Neural progenitor cell (in vitro differentiated cells): ENCODE measurements at regions not wholly inside any gene's neighbourhood (a gene's known extent, or its start where the extent isn't known, plus 50 kb on each side); places are given as distances from the start of the nearest gene placed in this dataset.

Experiments
- DNase-seq: peaks from one replicate; pipeline ENCODE4 v3.0.0-alpha.2; 2016; ENCODE audit warnings: low spot score
- H2AFZ ChIP-seq: fragments of 200-600 bp; sonication (generic); replicated peaks from 2 replicates; pipeline ENCODE4 v1.6.1; 2016; ENCODE audit warnings: antibody characterized with exemption
- H3F3A ChIP-seq: fragments of 200-600 bp; sonication (generic); 2 replicates; pipeline ENCODE4 v1.6.1; 2016; ENCODE audit warnings: antibody characterized with exemption, low read depth
- H3K27ac ChIP-seq: fragments of 200-600 bp; sonication (generic); 2 replicates; pipeline ENCODE4 v1.5.1; 2016; ENCODE audit warnings: mild to moderate bottlenecking
- H3K27me3 ChIP-seq: fragments of 200-600 bp; sonication (generic); 2 replicates; pipeline ENCODE4 v1.6.1; 2016; ENCODE audit warnings: mild to moderate bottlenecking, moderate library complexity
- H3K36me3 ChIP-seq: fragments of 200-600 bp; sonication (generic); 2 replicates; pipeline ENCODE4 v1.5.1; 2016
- H3K4me1 ChIP-seq: fragments of 200-600 bp; sonication (generic); 2 replicates; pipeline ENCODE4 v1.6.1; 2016; ENCODE audit warnings: mixed run types
- H3K4me2 ChIP-seq: fragments of 200-600 bp; sonication (generic); 2 replicates; pipeline ENCODE4 v1.6.1; 2016
- H3K4me3 ChIP-seq: fragments of 200-600 bp; sonication (generic); 2 replicates; pipeline ENCODE4 v1.5.1; 2016
- H3K79me2 ChIP-seq: fragments of 200-600 bp; sonication (generic); 2 replicates; pipeline ENCODE4 v1.6.1; 2016; ENCODE audit warnings: low read depth
- H3K9ac ChIP-seq: fragments of 200-600 bp; sonication (generic); 2 replicates; pipeline ENCODE4 v1.6.1; 2016
- H3K9me3 ChIP-seq: fragments of 200-600 bp; sonication (generic); 2 replicates; pipeline ENCODE4 v1.5.1; 2016; ENCODE audit warnings: low read depth
- H4K20me1 ChIP-seq: fragments of 200-600 bp; sonication (generic); 2 replicates; pipeline ENCODE4 v1.6.1; 2016; ENCODE audit warnings: low read depth
- H3K27ac Mint-ChIP-seq: 3 replicates; pipeline ENCODE4 v1.8.0; 2021; ENCODE audit warnings: mixed read lengths
- H3K27me3 Mint-ChIP-seq: 2 replicates; pipeline ENCODE4 v1.8.0; 2022; ENCODE audit warnings: low read depth, mild to moderate bottlenecking, inconsistent platforms, moderate library complexity, mixed read lengths; ENCODE audit not compliant: insufficient read depth
- H3K36me3 Mint-ChIP-seq: 3 replicates; pipeline ENCODE4 v1.8.0; 2021; ENCODE audit warnings: mixed read lengths
- H3K4me1 Mint-ChIP-seq: 3 replicates; pipeline ENCODE4 v1.8.0; 2021; ENCODE audit warnings: mixed read lengths
- H3K4me3 Mint-ChIP-seq: 3 replicates; pipeline ENCODE4 v1.8.0; 2021; ENCODE audit warnings: mild to moderate bottlenecking, moderate library complexity, mixed read lengths
- H3K9me3 Mint-ChIP-seq: 3 replicates; pipeline ENCODE4 v1.8.0; 2020; ENCODE audit warnings: mixed read lengths
- CTCF ChIP-seq: fragments of 200-600 bp; sonication (generic); IDR thresholded peaks from 2 replicates; pipeline ENCODE4 v1.5.1; 2017; ENCODE audit warnings: antibody characterized with exemption, mild to moderate bottlenecking
- EZH2 ChIP-seq: fragments of 200-600 bp; sonication (generic); IDR thresholded peaks from 2 replicates; pipeline ENCODE4 v1.6.1; 2017; ENCODE audit warnings: antibody characterized with exemption, mild to moderate bottlenecking, moderate library complexity
- EZH2phosphoT487 ChIP-seq: fragments of 200-600 bp; sonication (generic); IDR thresholded peaks from 2 replicates; pipeline ENCODE4 v1.6.1; 2017; ENCODE audit warnings: antibody characterized with exemption

GRCh38 chr10:60576130-60577069 is 186.7 kb upstream of the ANK3 start:
- Mint-ChIP-seq H3K4me1 (peaks cover 24% of the 10 kb centered on the region), H3K36me3 (no peaks in the 10 kb centered on the region), H3K9me3 (peaks cover 2% of the 10 kb centered on the region), H3K27me3 (peaks cover 2% of the 10 kb centered on the region), H3K27ac (no peak overlapping the region), H3K4me3 (no peak overlapping the region)
- Histone ChIP-seq H3K79me2 (no peaks in the 10 kb centered on the region), H3K4me3 (no peak overlapping the region), H3K9ac (no peak overlapping the region), H3K4me2 (no peak overlapping the region), H3K36me3 (no peaks in the 10 kb centered on the region), H4K20me1 (no peaks in the 10 kb centered on the region), H2AFZ (no peak overlapping the region), H3K4me1 (peaks cover 16% of the 10 kb centered on the region), H3K9me3 (no peaks in the 10 kb centered on the region), H3K27me3 (no peaks in the 10 kb centered on the region), H3F3A (no peaks in the 10 kb centered on the region), H3K27ac (no peak overlapping the region)
- no peak for TF ChIP-seq EZH2phosphoT487
- TF ChIP-seq EZH2 = no peak
- no peak for TF ChIP-seq CTCF
- DNase-seq = no peak

GRCh38 chr10:60575105-60575504 is 185.4 kb upstream of the ANK3 start:
- no peak for TF ChIP-seq CTCF
- TF ChIP-seq EZH2 = no peak
- TF ChIP-seq EZH2phosphoT487 = no peak
- Histone ChIP-seq H3K36me3 (no peaks in the 10 kb centered on the region), H3K4me1 (peaks cover 16% of the 10 kb centered on the region), H3K79me2 (no peaks in the 10 kb centered on the region), H3K27me3 (no peaks in the 10 kb centered on the region), H2AFZ (no peak overlapping the region), H3K4me3 (no peak overlapping the region), H3K27ac (no peak overlapping the region), H3K9ac (no peak overlapping the region), H3F3A (no peaks in the 10 kb centered on the region), H3K4me2 (no peak overlapping the region), H3K9me3 (no peaks in the 10 kb centered on the region), H4K20me1 (no peaks in the 10 kb centered on the region)
- Mint-ChIP-seq H3K27me3 (peaks cover 2% of the 10 kb centered on the region), H3K9me3 (peaks cover 2% of the 10 kb centered on the region), H3K27ac (no peak overlapping the region), H3K36me3 (no peaks in the 10 kb centered on the region), H3K4me3 (no peak overlapping the region), H3K4me1 (peaks cover 31% of the 10 kb centered on the region)
- no peak for DNase-seq

- no peak overlapping the region for H3K4me2 ChIP-seq
- H3K27me3 ChIP-seq = no peaks in the 10 kb centered on the region
- H3K27ac ChIP-seq = no peak overlapping the region
Measured at GRCh38 chr10:60574388-60574787, 184.7 kb upstream of the ANK3 start.

More at GRCh38 chr10:60574388-60574787, 184.7 kb upstream of the ANK3 start:
- Histone ChIP-seq H3F3A (no peaks in the 10 kb centered on the region), H3K79me2 (no peaks in the 10 kb centered on the region), H3K36me3 (no peaks in the 10 kb centered on the region), H2AFZ (no peak overlapping the region), H3K4me1 (peaks cover 16% of the 10 kb centered on the region), H3K9ac (no peak overlapping the region), H3K4me3 (no peak overlapping the region), H3K9me3 (no peaks in the 10 kb centered on the region), H4K20me1 (no peaks in the 10 kb centered on the region)
- Mint-ChIP-seq H3K36me3 (no peaks in the 10 kb centered on the region), H3K9me3 (peaks cover 2% of the 10 kb centered on the region), H3K27me3 (peaks cover 2% of the 10 kb centered on the region), H3K4me3 (no peak overlapping the region), H3K4me1 (peaks cover 33% of the 10 kb centered on the region), H3K27ac (no peak overlapping the region)
- TF ChIP-seq EZH2 = no peak
- TF ChIP-seq EZH2phosphoT487 = no peak
- no peak for TF ChIP-seq CTCF
- no peak for DNase-seq
